ENCODE measurements at regions not wholly inside any gene's neighbourhood (a gene's known extent, or its start where the extent isn't known, plus 50 kb on each side); places are given as distances from the start of the nearest gene placed in this dataset.
A peak's percentile ranks its signal among the peaks of the same experiment; 100 is the strongest.
"Not testable (repeated sequence)": the region's sequence is repeated elsewhere in the genome, so short reads cannot be mapped to it uniquely, and the experiment has no call there.

- DNase-seq: no peak
These were observed 391.7 kb upstream of the CYRIA start for GRCh38 chr2:17057109-17058017.

DNA sequence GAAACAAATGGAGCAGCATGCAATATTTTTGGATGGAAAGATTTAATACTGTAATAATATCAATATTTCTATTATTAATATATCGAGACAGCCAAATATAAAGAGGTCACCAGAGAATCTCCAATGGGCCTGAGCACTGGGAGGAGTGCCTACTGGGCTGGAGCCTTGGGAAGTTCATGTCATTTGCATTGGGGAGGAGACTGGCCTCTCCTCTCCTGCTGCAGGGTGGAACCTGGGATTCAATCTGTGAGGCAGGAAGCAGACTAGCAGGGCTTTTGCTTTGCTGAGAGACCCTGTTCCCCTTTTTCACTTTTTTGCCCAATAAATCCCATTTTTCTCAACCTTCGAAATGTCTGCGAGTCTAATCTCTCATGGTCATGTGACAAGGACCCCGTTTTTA lies 390.6 kb upstream of the CYRIA start:
- DNase-seq: no peak

DNA sequence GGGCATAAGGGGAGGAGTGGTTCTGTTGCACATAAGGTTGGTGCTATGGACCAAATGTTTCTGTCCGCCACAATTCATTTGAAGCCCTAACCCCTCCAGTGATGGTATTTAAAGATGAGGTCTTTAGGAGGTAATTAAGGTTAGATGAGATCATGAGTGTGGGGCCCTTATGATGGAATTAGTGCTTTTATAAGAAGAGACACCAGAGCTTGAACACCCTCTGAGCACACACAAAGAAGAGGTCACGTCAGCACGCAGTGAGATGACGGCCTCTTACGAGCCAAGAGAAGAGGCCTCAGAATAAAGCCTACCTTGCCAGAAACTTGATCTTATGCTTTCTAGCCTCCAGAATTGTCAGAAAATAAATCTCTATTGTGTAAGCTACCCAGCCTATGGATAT lies 386.4 kb upstream of the CYRIA start:
- no peak for DNase-seq

- no peak for DNase-seq
These were observed 385.9 kb upstream of the CYRIA start for GRCh38 chr2:17051538-17051937.

DNA sequence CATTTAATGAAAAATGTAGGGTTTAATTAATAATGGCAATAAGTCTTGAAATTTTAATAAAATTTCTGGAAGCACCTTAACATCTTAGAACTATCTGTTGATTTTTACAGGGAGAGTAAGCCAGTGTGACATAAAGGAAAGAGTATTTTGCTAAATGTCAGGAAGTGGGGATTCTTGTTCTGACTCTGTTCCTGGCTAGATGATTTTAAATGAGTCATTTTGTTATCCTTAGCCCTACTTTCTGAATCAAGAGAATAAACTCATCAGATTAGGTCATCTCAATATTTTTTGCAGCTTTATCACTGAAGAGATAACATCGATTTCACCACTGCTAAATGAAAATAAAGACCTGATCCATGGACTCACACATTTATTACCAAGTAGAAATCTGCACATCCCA lies 377.5 kb upstream of the CYRIA start:
- peak; percentile 3 for DNase-seq

GRCh38 chr2:17036361-17036760 lies 370.7 kb upstream of the CYRIA start:
- DNase-seq: no peak

DNA sequence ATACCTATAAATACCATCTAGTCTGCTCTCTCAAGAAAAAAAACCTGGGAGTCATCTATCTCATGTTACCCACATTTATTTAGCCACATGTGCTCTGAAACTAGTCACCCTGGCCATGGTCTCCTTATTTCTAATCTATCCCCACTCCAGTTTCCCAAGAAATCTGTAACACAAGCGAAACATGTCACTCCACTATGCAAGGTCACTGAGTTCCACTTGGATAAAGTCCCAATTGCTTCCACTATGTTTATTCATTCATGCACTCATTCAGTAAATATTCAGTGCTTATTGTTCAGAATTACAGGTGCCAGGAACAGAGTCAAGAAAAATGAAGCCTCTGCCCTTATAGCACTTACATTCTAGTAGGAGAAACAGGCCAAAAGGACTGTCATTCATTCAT lies 369.4 kb upstream of the CYRIA start:
- no peak for DNase-seq

GRCh38 chr2:17030047-17030446 lies 364.4 kb upstream of the CYRIA start:
- no peak for DNase-seq

DNA sequence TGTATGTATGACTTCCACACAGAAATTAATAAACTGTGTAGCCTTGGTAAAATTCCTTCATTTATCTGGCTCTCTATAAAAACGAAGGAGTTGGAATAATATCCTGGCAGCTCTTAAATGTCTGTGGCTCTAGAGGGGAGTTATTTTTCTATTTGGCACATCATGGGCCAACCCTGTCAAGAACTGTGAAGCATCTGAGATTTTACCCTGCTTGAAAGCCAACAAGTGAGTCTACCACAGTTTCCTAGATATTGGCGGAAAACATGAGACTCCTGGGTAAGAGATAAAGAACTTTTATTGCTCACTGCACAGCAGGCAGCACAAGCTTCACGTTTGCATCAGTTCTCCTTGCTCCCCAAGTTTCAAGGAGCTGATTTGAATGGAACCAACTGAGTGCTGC lies 346.7 kb upstream of the CYRIA start:
- DNase-seq: no peak

GRCh38 chr2:17010104-17010503 lies 344.5 kb upstream of the CYRIA start:
- no peak for DNase-seq

DNA sequence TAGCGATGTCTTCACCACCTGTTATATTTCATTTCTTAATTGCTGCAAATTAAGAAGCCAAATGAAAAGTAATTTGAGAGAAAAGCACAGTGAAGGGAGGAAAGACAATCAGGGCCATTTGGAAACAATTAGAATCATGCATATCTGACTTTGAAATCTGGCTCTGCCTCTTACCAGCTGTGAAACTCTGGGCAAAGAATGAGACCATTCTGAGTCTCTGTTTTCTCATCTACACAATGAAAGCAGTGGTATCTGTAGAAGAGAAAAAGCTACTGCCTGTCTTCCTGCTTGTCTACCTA lies 334.5 kb upstream of the CYRIA start:
- DNase-seq: no peak

DNA sequence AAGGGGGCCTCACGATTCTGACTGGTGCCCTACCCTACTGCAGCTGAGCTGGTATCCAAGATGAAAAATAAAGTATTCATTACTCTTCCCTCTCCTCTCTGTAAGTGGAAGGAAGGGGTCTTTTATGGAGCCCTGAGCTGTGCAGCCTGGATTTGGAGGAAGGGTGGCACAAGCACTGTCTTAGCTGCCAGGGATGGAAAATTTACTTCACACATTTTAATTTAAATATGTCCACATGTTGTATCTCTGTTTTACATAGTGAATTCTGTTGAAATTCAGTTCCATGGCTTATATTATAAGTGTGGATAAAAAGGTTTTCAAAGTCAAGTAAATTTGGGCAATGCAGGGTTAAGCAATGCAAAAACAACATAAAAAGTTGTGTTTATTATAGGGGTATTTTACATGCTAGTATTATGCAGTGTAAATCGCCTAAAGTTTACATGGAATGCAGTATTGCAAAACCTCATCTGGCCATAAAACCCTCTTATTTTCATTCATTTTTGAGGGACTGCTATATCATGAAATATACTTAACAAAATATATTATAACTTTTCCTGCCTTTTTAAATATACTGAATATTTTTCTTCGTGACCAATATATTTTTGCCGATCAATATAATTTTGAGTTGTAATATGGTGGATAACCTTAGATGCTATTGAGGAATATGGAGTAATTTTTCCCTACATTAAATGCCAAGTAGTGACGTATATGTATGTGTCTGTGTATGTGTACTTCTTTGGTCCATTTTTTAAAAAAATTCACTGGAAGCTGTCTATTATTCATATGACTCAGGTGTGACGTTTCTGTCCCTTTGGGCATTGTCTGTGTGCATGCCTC lies 333.9 kb upstream of the CYRIA start:
- no peak for DNase-seq

- no peak for DNase-seq
These were observed 312.7 kb upstream of the CYRIA start for GRCh38 chr2:16978301-16978700.

- no peak for DNase-seq
These were observed 309.1 kb upstream of the CYRIA start for GRCh38 chr2:16974688-16975087.

- DNase-seq: no peak
These were observed 308.1 kb upstream of the CYRIA start for GRCh38 chr2:16973586-16974286.

DNA sequence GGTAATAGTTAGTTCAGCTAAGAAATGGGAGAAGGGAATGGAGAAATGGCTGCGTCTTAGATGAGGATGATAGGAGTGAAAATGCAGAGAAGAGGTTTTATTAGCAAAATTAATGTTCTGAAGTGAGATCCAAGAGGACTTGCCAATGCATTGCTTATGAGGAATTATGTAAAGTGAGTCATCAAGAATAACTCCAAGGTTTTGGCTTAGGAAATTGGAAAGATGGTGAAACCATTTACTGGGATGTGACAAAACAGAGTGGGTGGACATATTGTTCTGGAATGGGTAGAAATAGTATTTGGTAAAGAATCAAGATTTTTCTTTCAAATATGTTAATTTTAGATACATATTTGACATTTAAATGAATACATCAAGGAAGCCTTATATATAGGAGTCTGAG lies 306.6 kb upstream of the CYRIA start:
- no peak for DNase-seq

DNA sequence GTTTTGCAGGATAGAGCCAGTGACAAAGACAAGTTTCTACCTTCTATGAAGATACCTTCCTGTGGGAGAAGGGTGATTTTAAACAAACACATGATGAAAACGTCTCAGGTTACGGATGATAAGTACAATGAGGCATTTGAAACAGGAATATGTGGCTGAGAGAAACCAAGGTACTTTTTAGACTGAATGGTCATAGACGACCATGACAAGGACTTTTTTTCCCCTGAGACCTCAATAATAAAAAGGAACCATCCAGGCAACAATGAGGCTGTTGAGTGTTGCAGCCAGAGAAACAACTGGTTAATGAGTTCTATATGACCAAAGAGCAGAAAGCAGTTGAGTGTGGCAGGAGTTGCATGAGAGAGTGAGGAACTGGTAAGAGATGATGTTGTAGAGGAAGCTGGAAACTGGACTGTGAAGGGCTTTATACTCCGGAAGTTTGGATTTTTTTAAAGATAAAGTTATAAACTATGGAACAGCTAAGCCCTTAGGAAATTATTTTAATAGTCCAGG lies 306.1 kb upstream of the CYRIA start:
- DNase-seq: no peak

DNA sequence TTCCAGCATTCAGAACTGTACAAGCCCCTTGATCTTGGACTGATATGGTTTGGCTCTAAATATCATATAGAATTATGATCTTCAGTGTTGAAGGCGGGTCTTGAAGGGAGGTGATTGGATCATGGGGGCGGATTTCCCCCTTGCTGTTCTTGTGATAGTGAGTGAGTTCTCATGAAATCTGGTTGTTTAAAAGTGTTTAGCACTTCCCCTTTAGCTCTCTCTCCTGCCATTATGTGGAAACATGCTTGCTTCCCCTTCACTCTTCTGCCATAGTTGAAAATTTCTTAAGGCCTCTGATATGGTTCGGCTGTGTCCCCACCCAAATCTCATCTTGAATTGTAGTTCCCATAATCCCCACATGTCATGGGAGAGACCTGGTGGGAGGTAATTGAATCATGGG lies 305.3 kb upstream of the CYRIA start:
- DNase-seq: not testable (repeated sequence)

- DNase-seq: no peak
These were observed 296.9 kb upstream of the CYRIA start for GRCh38 chr2:16962505-16962904.

DNA sequence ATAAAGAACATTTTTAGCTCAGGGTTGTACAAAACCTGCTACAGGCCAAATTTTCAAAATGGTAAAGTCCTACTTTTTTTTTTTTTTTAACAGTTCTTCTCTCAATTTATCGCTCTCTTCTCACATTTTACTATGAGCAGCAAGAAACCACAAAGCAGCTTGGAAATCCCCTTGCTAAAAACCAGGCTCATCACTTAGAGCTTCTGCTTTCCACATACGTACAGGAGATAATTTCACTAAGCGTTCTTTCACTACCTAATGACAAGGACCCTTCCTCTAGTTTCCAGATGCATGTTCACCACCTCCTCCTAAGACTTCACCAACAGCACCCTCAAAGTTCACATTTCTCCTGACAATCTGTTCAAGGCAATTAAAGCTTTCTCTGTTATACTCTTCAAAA lies 294.9 kb upstream of the CYRIA start:
- DNase-seq: no peak

- DNase-seq: no peak
These were observed 292.6 kb upstream of the CYRIA start for GRCh38 chr2:16958266-16958665.

DNA sequence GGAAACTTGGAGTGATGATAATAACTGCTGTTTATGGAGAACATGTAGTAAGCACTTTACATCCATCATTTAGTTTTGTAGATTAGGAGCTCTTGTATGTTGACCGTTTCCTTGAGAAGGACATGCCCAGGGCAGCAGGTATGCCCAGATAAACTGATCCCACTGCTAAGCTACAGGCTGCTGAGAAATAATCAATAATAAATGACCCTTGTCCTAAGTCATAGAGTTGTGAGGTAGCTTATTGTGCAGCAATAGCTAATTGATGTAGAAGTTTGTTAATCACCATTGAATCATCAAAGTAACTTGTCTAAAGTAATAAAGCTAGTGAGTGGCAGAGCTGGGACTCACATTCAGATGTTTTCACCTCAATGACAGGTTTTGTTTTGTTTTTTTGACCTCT lies 287.2 kb upstream of the CYRIA start:
- no peak for DNase-seq

DNA sequence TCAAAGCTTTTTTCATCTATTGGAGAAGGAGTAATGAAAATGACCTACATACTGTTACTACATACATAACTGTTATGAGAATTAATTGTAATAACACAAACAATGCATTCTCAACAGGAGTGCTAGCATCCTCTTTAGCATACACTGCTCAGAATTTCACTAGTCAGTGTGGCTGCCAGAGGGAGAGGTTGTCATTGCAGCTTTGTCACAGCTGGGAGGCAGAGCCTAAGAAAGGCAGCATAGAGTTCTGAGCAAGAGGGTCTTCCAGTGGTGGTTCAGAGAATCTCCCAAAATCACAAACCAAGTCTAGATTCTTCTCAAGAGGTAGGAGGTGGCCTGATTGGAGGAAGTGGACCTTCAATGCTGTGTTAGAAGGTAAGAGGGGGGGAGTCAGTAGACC lies 286.7 kb upstream of the CYRIA start:
- DNase-seq: no peak

DNA sequence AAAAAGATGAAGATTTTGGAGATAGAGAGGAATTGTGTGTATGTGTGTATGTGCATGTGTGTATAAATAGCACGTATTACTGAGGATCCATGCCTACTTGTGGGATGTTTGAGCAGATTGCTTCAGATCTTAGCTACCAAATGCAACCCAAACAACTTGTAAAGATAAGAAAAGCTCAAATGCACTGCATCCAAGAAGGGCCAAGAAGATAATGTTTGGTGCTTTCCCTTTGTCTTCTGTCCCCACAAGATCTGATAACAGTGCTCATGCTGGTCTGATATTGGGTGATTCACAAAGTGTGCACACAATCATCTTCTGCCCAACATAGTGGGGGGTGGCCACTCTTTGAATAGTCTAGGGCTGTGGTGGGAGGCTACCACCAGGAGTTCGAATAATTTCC lies 284.8 kb upstream of the CYRIA start:
- DNase-seq: no peak

Data from EL (cell line).